ENCODE measurements at regions not wholly inside any gene's neighbourhood (a gene's known extent, or its start where the extent isn't known, plus 50 kb on each side); places are given as distances from the start of the nearest gene placed in this dataset.
A peak's percentile ranks its signal among the peaks of the same experiment; 100 is the strongest.

- Histone ChIP-seq H2AFZ (no peak overlapping the region), H3K79me2 (no peaks in the 10 kb centered on the region), H3K4me2 (no peak overlapping the region), H3K4me3 (no peak overlapping the region), H3K27ac (no peak overlapping the region), H4K20me1 (ENCODE audit: insufficient read depth, poor library complexity, severe bottlenecking) (no peaks in the 10 kb centered on the region), H3K27me3 (no peaks in the 10 kb centered on the region), H3K9me3 (ENCODE audit: low read depth) (no peaks in the 10 kb centered on the region), H3K4me1 (ENCODE audit: insufficient read depth) (no peaks in the 10 kb centered on the region), H3K36me3 (replicated peaks; ENCODE audit: insufficient read depth, low read depth) (no peaks in the 10 kb centered on the region), H3K9me2 (replicated peaks; ENCODE audit: insufficient read depth) (no peaks in the 10 kb centered on the region)
- DNase-seq (ENCODE audit: low spot score): no peak
- TF ChIP-seq CTCF (IDR thresholded peaks at IDR 0.05; ENCODE audit: poor library complexity) (no peak), EZH2phosphoT487 (IDR thresholded peaks at IDR 0.05; ENCODE audit: low read depth, severe bottlenecking, unreplicated experiment) (no peak), EZH2 (IDR thresholded peaks at IDR 0.05; ENCODE audit: borderline replicate concordance) (no peak)
These were observed 152.5 kb upstream of the GPR149 start for GRCh38 chr3:154582501-154582900.

GRCh38 chr3:154571553-154572226, 141.7 kb upstream of the GPR149 start:
- H3K4me1 ChIP-seq (ENCODE audit: insufficient read depth): no peaks in the 10 kb centered on the region

GRCh38 chr3:154568064-154568463, 138.1 kb upstream of the GPR149 start:
- WGBS (ENCODE audit: low lambda C conversion rate, missing lambda C conversion rate): 97% methylated on average over 3 of the region's 3 CpGs
- Histone ChIP-seq H3K4me2 (no peak overlapping the region), H3K36me3 (replicated peaks; ENCODE audit: insufficient read depth, low read depth) (no peaks in the 10 kb centered on the region), H3K4me1 (ENCODE audit: insufficient read depth) (no peaks in the 10 kb centered on the region), H3K27me3 (no peaks in the 10 kb centered on the region), H4K20me1 (ENCODE audit: insufficient read depth, poor library complexity, severe bottlenecking) (no peaks in the 10 kb centered on the region), H3K9me2 (replicated peaks; ENCODE audit: insufficient read depth) (no peaks in the 10 kb centered on the region), H3K79me2 (no peaks in the 10 kb centered on the region), H3K27ac (no peak overlapping the region), H3K9me3 (ENCODE audit: low read depth) (no peaks in the 10 kb centered on the region), H3K4me3 (no peak overlapping the region), H2AFZ (no peak overlapping the region)
- no peak for DNase-seq (ENCODE audit: low spot score)
- TF ChIP-seq EZH2 (IDR thresholded peaks at IDR 0.05; ENCODE audit: borderline replicate concordance) (no peak), CTCF (IDR thresholded peaks at IDR 0.05; ENCODE audit: poor library complexity) (no peak), EZH2phosphoT487 (IDR thresholded peaks at IDR 0.05; ENCODE audit: low read depth, severe bottlenecking, unreplicated experiment) (no peak)

More at GRCh38 chr3:154571553-154572226, 141.7 kb upstream of the GPR149 start:
- H3K4me2 ChIP-seq: no peak overlapping the region
- H3K79me2 ChIP-seq: no peaks in the 10 kb centered on the region
- no peaks in the 10 kb centered on the region for H3K9me3 ChIP-seq (ENCODE audit: low read depth)
- TF ChIP-seq EZH2phosphoT487 (IDR thresholded peaks at IDR 0.05; ENCODE audit: low read depth, severe bottlenecking, unreplicated experiment) (no peak), EZH2 (IDR thresholded peaks at IDR 0.05; ENCODE audit: borderline replicate concordance) (no peak), CTCF (IDR thresholded peaks at IDR 0.05; ENCODE audit: poor library complexity) (no peak)
- no peak overlapping the region for H2AFZ ChIP-seq
- no peak for DNase-seq (ENCODE audit: low spot score)
- no peaks in the 10 kb centered on the region for H4K20me1 ChIP-seq (ENCODE audit: insufficient read depth, poor library complexity, severe bottlenecking)
- 64% methylated on average over 4 of the region's 4 CpGs for WGBS (ENCODE audit: low lambda C conversion rate, missing lambda C conversion rate)
- H3K9me2 ChIP-seq (replicated peaks; ENCODE audit: insufficient read depth): no peaks in the 10 kb centered on the region
- no peak overlapping the region for H3K4me3 ChIP-seq
- no peaks in the 10 kb centered on the region for H3K36me3 ChIP-seq (replicated peaks; ENCODE audit: insufficient read depth, low read depth)
- no peaks in the 10 kb centered on the region for H3K27me3 ChIP-seq
- H3K27ac ChIP-seq: peak overlapping the region; percentile 53

Measured in hepatocyte (in vitro differentiated cells).